ENCODE measurements at regions not wholly inside any gene's neighbourhood (a gene's known extent, or its start where the extent isn't known, plus 50 kb on each side); places are given as distances from the start of the nearest gene placed in this dataset.
A peak's percentile ranks its signal among the peaks of the same experiment; 100 is the strongest.

DNA sequence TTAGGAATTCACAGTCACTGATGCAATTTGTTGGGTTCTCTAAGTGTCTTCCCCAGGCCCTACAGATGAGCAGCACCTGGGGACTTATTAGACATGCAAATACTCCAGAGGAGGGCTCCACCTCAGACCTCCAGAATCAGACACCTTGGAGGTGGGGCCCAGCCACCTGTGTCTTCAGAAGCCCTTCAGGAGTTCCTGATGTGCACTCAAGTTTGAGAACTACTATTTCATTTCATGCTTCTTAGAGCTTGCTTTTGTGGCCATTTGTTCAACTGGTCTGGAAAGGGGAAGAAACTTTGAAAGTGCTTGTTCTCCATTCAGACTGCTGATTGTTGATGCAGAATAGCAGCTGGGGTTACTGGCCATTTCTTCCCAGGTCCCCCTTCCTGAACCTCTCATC is 472.0 kb downstream of the COG6 start:
- peaks cover 24% of the 10 kb centered on the region for H3K36me3 Mint-ChIP-seq
- no peak overlapping the region for H3K27ac Mint-ChIP-seq
- H3K27me3 Mint-ChIP-seq: no peaks in the 10 kb centered on the region
- DNase-seq (no peak), ATAC-seq (no peak)
- peaks cover 43% of the 10 kb centered on the region for H3K4me1 Mint-ChIP-seq
- CTCF ChIA-PET: interaction anchor here (0.8 to 1.6 kb wide), 2 partner anchors 12 to 46 kb away, joined by 3 to 4 read pairs; no protein-coding TSS in a partner anchor
- peaks cover 4% of the 10 kb centered on the region for H3K9me3 Mint-ChIP-seq (ENCODE audit: low read depth)
- no peak overlapping the region for H3K4me3 Mint-ChIP-seq

DNA sequence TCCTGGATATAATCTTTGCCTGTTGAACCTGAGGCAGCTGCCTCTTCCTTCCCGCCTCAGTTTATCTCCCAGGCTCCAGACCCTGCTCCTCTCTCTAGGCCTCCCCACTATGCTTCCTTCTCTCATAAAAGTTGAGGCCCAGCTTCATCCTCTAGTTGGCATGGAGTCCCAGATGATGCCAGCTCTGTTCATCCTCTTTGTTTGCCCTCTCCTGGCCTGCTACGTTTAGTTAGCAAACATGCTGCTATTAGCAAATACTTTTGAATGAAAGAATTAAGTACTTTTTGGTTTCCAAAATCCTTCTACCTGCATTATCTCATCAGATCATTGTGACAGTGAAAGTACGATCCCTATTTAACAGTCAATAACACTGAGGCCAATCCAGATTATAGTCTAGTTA is 472.5 kb downstream of the COG6 start:
- ATAC-seq: no peak
- CTCF ChIA-PET: interaction anchor here (0.8 to 1.6 kb wide), 2 partner anchors 12 to 45 kb away, joined by 3 to 4 read pairs; no protein-coding TSS in a partner anchor
- Mint-ChIP-seq H3K4me3 (no peak overlapping the region), H3K9me3 (ENCODE audit: low read depth) (peaks cover 4% of the 10 kb centered on the region), H3K36me3 (peaks cover 24% of the 10 kb centered on the region), H3K27ac (no peak overlapping the region), H3K27me3 (no peaks in the 10 kb centered on the region), H3K4me1 (peaks cover 48% of the 10 kb centered on the region)
- DNase-seq: no peak

DNA sequence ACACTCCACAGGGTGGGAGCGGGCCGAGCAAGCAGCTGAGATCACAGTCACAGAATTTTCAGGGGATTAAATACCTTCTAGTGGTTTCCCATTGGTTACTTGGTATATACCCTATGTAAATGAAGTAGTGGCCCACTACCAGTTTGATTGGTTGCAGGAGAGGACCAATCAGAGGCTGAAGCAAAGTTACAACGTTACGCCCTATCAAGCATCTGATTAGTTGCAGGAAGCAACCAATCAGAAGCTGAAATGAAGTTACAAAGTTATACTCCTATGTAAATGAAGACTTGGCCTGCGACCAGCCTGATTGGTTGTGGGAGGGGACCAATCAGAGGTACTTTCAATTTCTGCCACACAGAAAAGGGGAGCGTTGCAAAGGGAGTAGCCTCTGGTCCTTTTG is 474.0 kb downstream of the COG6 start:
- CTCF ChIA-PET: no interaction called here
- H3K4me1 Mint-ChIP-seq: peaks cover 48% of the 10 kb centered on the region
- ATAC-seq: no peak
- H3K27ac Mint-ChIP-seq: no peak overlapping the region
- peaks cover 4% of the 10 kb centered on the region for H3K9me3 Mint-ChIP-seq (ENCODE audit: low read depth)
- peaks cover 24% of the 10 kb centered on the region for H3K36me3 Mint-ChIP-seq
- H3K27me3 Mint-ChIP-seq: no peaks in the 10 kb centered on the region
- no peak overlapping the region for H3K4me3 Mint-ChIP-seq
- no peak for DNase-seq

DNA sequence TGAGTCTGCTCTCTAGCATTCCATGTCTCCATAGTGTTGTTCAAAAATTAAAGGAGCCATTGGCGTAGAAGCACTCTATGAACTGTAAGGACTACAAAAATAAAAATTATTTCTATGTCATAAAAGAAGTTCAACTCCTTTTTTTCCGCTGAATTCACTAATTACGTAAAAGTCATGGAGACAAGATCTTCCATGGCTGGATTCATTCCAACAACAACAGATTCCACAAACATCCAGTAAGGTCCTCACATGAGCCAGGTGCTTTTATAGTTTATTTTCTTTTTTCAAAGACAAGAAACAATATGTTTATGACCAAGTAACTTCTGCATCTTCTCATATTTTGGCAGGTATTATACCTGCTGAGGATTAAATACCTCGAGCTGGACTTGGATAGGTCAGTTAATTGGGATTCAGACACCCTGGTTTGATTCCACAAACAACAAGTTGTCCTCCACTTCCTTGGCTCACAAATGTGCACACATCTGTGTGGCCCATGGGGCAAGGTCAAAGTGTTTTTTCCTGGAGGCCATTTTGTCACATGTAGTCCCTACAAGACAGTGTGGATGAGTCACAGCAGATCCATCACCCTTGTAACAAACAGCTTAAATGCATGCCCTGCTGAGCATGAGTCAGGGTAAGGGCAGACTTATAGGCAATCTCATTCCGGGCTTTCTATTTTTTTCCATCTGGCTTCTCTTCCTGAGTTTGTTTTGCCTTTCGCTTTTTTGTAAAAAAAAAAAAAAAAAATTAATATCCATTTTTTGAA is 475.6 kb downstream of the COG6 start:
- H3K27me3 Mint-ChIP-seq: no peaks in the 10 kb centered on the region
- peaks cover 41% of the 10 kb centered on the region for H3K4me1 Mint-ChIP-seq
- DNase-seq (no peak), ATAC-seq (no peak)
- H3K9me3 Mint-ChIP-seq (ENCODE audit: low read depth): peaks cover 4% of the 10 kb centered on the region
- no peak overlapping the region for H3K4me3 Mint-ChIP-seq
- peaks cover 24% of the 10 kb centered on the region for H3K36me3 Mint-ChIP-seq
- CTCF ChIA-PET: no interaction called here
- H3K27ac Mint-ChIP-seq: no peak overlapping the region

DNA sequence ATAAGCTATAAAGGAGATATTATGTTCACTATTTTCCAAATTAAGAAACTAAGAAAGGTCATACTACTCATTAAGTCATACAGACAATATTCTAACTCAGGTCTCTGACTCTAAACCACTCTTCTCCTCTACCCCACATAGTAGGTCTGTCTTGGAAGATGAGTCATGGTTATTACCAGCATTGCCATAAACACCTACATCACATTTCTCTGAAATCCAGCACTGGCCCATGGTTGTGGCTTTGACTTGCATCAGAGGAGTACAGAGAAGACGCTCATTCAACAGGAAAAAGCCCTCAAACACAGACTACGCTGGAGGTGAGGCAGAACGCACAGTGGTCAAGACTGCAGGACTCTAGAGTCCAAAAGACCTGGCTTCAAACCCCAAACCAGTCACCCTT is 476.8 kb downstream of the COG6 start:
- Mint-ChIP-seq H3K4me1 (peaks cover 31% of the 10 kb centered on the region), H3K27ac (peak overlapping the region; percentile 54), H3K4me3 (no peak overlapping the region), H3K27me3 (no peaks in the 10 kb centered on the region), H3K9me3 (ENCODE audit: low read depth) (peaks cover 4% of the 10 kb centered on the region), H3K36me3 (peaks cover 23% of the 10 kb centered on the region)
- peak; percentile 73 for DNase-seq
- peak; percentile 88 for ATAC-seq
- CTCF ChIA-PET: no interaction called here

DNA sequence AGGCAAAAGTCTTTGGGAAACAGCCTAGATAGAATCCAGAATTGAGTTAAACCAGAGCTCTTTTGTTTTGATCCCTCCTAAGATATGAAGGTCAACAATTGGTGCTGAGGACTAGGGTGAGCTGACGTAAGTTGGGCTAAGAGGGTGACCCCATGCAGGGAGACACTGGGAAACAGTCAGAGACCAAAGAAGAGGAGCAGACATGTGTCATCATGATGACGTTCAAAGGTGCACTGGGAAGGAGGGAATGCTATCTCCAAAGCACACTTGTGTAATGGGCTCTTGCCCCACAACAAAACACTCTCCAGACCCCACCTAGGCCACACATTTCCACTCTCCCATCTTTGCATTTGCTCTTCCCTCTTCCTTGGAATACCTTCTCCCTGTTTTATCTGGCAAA is 481.4 kb downstream of the COG6 start:
- ATAC-seq (no peak), DNase-seq (no peak)
- Mint-ChIP-seq H3K4me3 (no peak overlapping the region), H3K4me1 (peaks cover 10% of the 10 kb centered on the region), H3K9me3 (ENCODE audit: low read depth) (peaks cover 2% of the 10 kb centered on the region), H3K27me3 (no peaks in the 10 kb centered on the region), H3K27ac (no peak overlapping the region), H3K36me3 (peaks cover 3% of the 10 kb centered on the region)
- CTCF ChIA-PET: interaction anchor here (1.3 to 1.8 kb wide), 2 partner anchors 10 to 68 kb away, joined by 3 to 4 read pairs; no protein-coding TSS in a partner anchor

DNA sequence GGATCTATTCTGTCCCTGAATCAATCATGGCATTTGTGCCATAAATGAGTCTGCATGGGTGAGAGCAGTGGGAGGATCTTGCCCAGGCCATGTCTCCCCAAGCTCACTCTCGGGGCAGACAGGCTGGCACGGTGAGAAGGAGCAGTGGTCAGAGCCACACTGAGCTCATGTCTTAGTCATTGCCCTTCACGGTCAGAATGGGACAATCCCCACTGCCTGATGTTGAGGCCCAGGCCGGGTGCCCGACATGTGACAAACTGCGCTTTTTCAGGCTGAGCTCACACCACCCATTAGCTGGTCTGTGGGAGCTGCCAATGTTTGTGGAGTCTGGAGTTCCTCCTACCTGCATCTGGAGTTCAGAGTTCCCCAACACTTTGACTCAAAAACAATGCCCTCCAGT is 481.9 kb downstream of the COG6 start:
- Mint-ChIP-seq H3K9me3 (ENCODE audit: low read depth) (no peaks in the 10 kb centered on the region), H3K27ac (no peak overlapping the region), H3K4me1 (peaks cover 5% of the 10 kb centered on the region), H3K27me3 (no peaks in the 10 kb centered on the region), H3K4me3 (no peak overlapping the region), H3K36me3 (no peaks in the 10 kb centered on the region)
- DNase-seq (no peak), ATAC-seq (no peak)
- CTCF ChIA-PET: interaction anchor here (1.3 to 1.8 kb wide), 2 partner anchors 9 to 68 kb away, joined by 3 to 4 read pairs; no protein-coding TSS in a partner anchor

DNA sequence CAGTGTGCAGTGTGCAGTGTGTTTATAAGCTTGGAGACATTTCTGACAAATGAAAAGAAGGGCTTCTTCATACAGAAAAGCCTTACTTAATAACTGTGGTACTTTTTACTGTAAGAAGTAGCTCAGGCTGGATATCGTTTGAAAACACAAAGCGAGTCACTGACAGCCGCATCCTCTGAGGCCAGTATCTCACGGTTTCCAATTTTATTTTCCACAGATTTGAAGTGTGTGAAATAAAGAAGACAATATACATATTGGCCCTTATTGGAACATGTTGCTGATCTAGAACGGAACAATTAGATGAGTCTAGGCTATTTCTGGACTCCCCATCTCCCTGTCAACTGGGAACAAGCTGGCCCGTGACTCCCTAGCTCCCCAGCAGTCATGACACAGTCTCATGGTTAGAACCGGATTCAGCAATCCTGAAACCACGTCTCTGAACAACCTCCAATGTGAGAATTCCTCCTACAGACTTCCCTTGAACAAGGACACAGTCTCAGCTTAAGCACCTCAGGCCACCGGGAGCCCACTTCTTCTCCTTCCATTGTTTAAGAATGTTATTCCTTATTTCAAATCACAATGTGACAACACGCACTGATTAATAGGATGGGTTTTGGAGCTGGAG is 484.5 kb downstream of the COG6 start:
- Mint-ChIP-seq H3K4me3 (no peak overlapping the region), H3K27me3 (no peaks in the 10 kb centered on the region), H3K27ac (no peak overlapping the region), H3K36me3 (no peaks in the 10 kb centered on the region), H3K9me3 (ENCODE audit: low read depth) (no peaks in the 10 kb centered on the region), H3K4me1 (peaks cover 6% of the 10 kb centered on the region)
- CTCF ChIA-PET: interaction anchor here (0.9 kb wide), 1 partner anchor 626 kb away, joined by 3 read pairs; no protein-coding TSS in a partner anchor
- DNase-seq (no peak), ATAC-seq (no peak)

DNA sequence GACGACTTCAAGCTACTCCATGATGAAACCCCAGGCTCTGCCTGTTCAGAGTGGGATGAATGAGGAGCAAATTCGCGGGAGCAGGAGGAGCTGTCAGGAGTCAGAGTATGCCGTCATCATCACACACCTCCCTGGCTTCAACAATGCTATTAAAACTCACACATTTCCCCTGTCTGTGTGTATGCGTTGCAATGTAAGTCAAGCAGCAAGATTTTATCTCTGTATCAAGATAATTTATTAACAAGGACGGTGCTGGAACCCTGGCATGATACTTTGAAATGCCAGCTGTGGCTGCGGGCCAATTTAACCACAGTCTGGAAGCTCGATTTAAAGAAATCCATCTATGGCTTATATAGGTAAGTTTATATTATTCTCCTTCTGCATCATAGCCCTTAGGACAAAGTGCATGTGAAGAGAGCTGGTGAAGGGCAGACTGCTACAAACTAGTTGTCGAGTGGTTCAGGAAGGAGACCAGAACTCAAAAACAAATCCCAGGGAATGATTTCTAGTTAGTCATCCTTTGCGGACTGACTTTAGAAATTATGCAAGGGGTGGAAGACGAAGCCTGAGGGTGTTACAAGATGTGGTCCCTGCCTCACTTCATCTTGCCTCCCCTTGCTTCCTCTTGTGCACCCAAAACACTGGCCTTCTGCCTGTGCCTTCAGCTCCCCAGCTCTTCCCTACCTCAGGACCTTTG is 486.5 kb downstream of the COG6 start:
- peaks cover 22% of the 10 kb centered on the region for H3K4me1 Mint-ChIP-seq
- CTCF ChIA-PET: interaction anchor here (0.6 kb wide), 1 partner anchor 8 kb away, joined by 3 read pairs; no protein-coding TSS in a partner anchor
- ATAC-seq: no peak
- no peak overlapping the region for H3K4me3 Mint-ChIP-seq
- no peak overlapping the region for H3K27ac Mint-ChIP-seq
- no peak for DNase-seq
- no peaks in the 10 kb centered on the region for H3K9me3 Mint-ChIP-seq (ENCODE audit: low read depth)
- no peaks in the 10 kb centered on the region for H3K27me3 Mint-ChIP-seq
- H3K36me3 Mint-ChIP-seq: no peaks in the 10 kb centered on the region

DNA sequence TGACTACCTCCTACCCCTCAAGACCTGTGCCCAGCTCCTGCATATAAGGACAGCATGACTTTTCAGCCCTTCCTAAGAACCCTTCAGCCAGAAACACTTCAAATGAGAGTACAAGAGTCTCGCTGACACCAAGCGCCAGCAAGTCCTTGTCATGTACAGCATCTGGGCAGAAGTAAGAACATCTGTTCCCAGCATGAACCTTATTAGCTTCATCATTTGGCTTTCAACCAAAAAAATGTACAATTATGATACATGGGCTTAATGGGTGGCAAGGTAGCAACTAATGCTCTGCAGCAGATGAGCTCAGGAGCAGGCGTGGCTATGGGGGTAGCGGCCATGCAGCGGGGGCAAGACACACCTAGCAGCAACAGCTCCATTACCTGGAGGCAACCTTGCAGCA is 487.6 kb downstream of the COG6 start:
- ATAC-seq (no peak), DNase-seq (no peak)
- no peaks in the 10 kb centered on the region for H3K36me3 Mint-ChIP-seq
- no peaks in the 10 kb centered on the region for H3K9me3 Mint-ChIP-seq (ENCODE audit: low read depth)
- peaks cover 25% of the 10 kb centered on the region for H3K4me1 Mint-ChIP-seq
- no peak overlapping the region for H3K27ac Mint-ChIP-seq
- no peak overlapping the region for H3K4me3 Mint-ChIP-seq
- no peaks in the 10 kb centered on the region for H3K27me3 Mint-ChIP-seq
- CTCF ChIA-PET: no interaction called here

DNA sequence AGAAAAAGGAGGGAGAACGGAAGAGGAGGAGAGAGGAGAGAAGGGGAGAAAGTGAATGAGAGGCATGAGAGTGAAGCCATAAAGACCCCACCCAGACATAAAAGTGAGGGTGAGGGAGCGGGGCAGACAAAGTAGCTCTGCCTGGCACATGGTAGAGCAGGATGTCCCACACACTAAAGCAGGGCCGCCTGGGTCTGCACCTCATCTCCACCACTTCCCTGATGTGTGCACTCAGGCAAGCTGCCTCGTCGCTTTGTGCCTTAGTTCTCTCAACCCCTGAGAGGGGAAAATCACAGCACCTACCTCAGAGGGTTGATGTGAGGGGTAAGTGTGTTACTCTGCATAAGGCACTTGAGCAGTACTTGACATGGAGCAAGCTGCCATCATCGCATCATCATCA is 488.1 kb downstream of the COG6 start:
- no peaks in the 10 kb centered on the region for H3K9me3 Mint-ChIP-seq (ENCODE audit: low read depth)
- CTCF ChIA-PET: no interaction called here
- no peak overlapping the region for H3K4me3 Mint-ChIP-seq
- no peak for DNase-seq
- no peak overlapping the region for H3K27ac Mint-ChIP-seq
- no peaks in the 10 kb centered on the region for H3K36me3 Mint-ChIP-seq
- H3K27me3 Mint-ChIP-seq: no peaks in the 10 kb centered on the region
- ATAC-seq: no peak
- H3K4me1 Mint-ChIP-seq: peaks cover 25% of the 10 kb centered on the region

DNA sequence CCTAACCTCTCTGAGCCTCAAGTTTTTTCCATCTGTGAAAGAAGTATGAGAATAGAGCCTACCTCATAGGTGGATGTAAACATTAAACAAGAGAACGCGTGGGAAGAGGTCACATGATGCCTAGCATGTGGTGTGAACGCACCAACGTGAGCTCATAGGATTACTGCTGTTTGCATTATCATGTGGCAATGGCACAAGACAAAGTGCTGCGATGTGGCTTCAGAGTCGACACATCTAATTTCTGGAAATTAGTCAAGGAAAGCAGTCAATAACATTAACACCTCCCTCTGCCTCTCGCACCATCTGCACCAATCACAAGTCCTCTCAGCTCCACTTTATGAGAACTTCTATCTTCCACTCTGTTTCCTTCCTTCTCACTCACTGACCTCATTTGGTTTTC is 489.7 kb downstream of the COG6 start:
- CTCF ChIA-PET: no interaction called here
- Mint-ChIP-seq H3K27me3 (no peaks in the 10 kb centered on the region), H3K9me3 (ENCODE audit: low read depth) (no peaks in the 10 kb centered on the region), H3K36me3 (no peaks in the 10 kb centered on the region), H3K27ac (no peak overlapping the region), H3K4me3 (no peak overlapping the region), H3K4me1 (peaks cover 25% of the 10 kb centered on the region)
- DNase-seq (peak; percentile 46), ATAC-seq (peak; percentile 49)

DNA sequence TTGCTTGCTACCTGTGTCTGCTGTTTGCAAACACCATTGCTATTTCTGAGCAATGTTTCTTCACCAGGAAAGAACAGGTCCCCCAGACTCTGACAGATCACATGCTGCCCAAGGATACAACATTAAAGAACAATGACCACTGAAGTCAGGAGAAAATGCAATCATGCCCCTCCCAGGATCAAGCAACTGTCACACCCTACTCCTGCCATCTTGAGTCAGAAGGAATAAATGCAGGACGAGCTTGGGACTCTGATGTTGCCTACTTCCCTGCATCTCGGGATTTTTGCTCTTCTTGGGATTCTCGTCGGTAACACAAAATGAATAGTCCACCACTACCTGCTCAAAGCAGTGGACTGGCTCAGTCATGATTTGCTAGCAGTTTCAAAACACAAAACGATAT is 490.6 kb downstream of the COG6 start:
- no peaks in the 10 kb centered on the region for H3K27me3 Mint-ChIP-seq
- ATAC-seq (no peak), DNase-seq (no peak)
- CTCF ChIA-PET: interaction anchor here (1.4 kb wide), 1 partner anchor 9 kb away, joined by 4 read pairs; no protein-coding TSS in a partner anchor
- peaks cover 25% of the 10 kb centered on the region for H3K4me1 Mint-ChIP-seq
- H3K9me3 Mint-ChIP-seq (ENCODE audit: low read depth): no peaks in the 10 kb centered on the region
- no peak overlapping the region for H3K27ac Mint-ChIP-seq
- H3K4me3 Mint-ChIP-seq: no peak overlapping the region
- no peaks in the 10 kb centered on the region for H3K36me3 Mint-ChIP-seq

Data from activated CD8-positive, alpha-beta memory T cell treated with anti-CD3 and anti-CD28 coated beads, Interleukin-2, amount 10 ng/mL, durations not matched to agents 7 days and 5 days (primary cell).